GM21717 (cell line): ENCODE measurements at regions not wholly inside any gene's neighbourhood (a gene's known extent, or its start where the extent isn't known, plus 50 kb on each side); places are given as distances from the start of the nearest gene placed in this dataset.
A peak's percentile ranks its signal among the peaks of the same experiment; 100 is the strongest.

ENCODE experiments used
- ATAC-seq: cut with Tn5 transposase; IDR thresholded peaks from one replicate; pipeline ENCODE4 v1.9.1; 2021; ENCODE audit warnings: mild to moderate bottlenecking, moderate library complexity; ENCODE audit not compliant: unreplicated experiment

GRCh38 chr5:114223866-114224265, 138.0 kb upstream of the KCNN2 start:
- ATAC-seq: peak; percentile 67

GRCh38 chr5:114237766-114238165, 124.1 kb upstream of the KCNN2 start:
- ATAC-seq: no peak

GRCh38 chr5:114238771-114239313, 123.0 kb upstream of the KCNN2 start:
- ATAC-seq: no peak

- ATAC-seq: no peak
These were observed 118.4 kb upstream of the KCNN2 start for GRCh38 chr5:114243281-114243971.

- ATAC-seq: peak; percentile 65
These were observed 117.9 kb upstream of the KCNN2 start for GRCh38 chr5:114243972-114244317.

- ATAC-seq: no peak
These were observed 112.0 kb upstream of the KCNN2 start for GRCh38 chr5:114249823-114250222.

- ATAC-seq: no peak
These were observed 111.3 kb upstream of the KCNN2 start for GRCh38 chr5:114250536-114250935.

- ATAC-seq: no peak
These were observed 109.6 kb upstream of the KCNN2 start for GRCh38 chr5:114252226-114252625.

GRCh38 chr5:114255260-114255659, 106.6 kb upstream of the KCNN2 start:
- no peak for ATAC-seq

- ATAC-seq: no peak
These were observed 99.9 kb upstream of the KCNN2 start for GRCh38 chr5:114261989-114262388.

GRCh38 chr5:114265432-114266060, 96.3 kb upstream of the KCNN2 start:
- no peak for ATAC-seq

- ATAC-seq: no peak
These were observed 95.5 kb upstream of the KCNN2 start for GRCh38 chr5:114266374-114266773.

- ATAC-seq: no peak
These were observed 65.7 kb upstream of the KCNN2 start for GRCh38 chr5:114296191-114296590.

GRCh38 chr5:114297915-114298314, 64.0 kb upstream of the KCNN2 start:
- ATAC-seq: no peak

GRCh38 chr5:114305402-114306207, 56.3 kb upstream of the KCNN2 start:
- ATAC-seq: no peak

GRCh38 chr5:114308017-114308416, 53.9 kb upstream of the KCNN2 start:
- ATAC-seq: no peak

- ATAC-seq: no peak
These were observed 53.4 kb upstream of the KCNN2 start for GRCh38 chr5:114308508-114308907.

- no peak for ATAC-seq
These were observed 51.2 kb upstream of the KCNN2 start for GRCh38 chr5:114310666-114311065.

GRCh38 chr5:114311281-114311680, 50.6 kb upstream of the KCNN2 start:
- no peak for ATAC-seq

GRCh38 chr5:114311968-114312367, 49.9 kb upstream of the KCNN2 start:
- no peak for ATAC-seq
